Erythroblast (primary cell): ENCODE measurements at regions not wholly inside any gene's neighbourhood (a gene's known extent, or its start where the extent isn't known, plus 50 kb on each side); places are given as distances from the start of the nearest gene placed in this dataset.

Source experiments
- GATA1 ChIP-seq: IDR thresholded peaks from 2 replicates; pipeline ENCODE4 v1.6.1; 2011; ENCODE audit warnings: low read depth, mild to moderate bottlenecking, control low read depth, low read length, moderate library complexity
- POLR2A ChIP-seq: IDR thresholded peaks from 2 replicates; pipeline ENCODE4 v1.6.1; 2011; ENCODE audit warnings: mild to moderate bottlenecking, low read length

- TF ChIP-seq POLR2A = no peak
- TF ChIP-seq GATA1 = no peak
These were observed 66.9 kb upstream of the CNOT2 start for GRCh38 chr12:70176290-70176689.
